GM21723 (cell line): ENCODE measurements at regions not wholly inside any gene's neighbourhood (a gene's known extent, or its start where the extent isn't known, plus 50 kb on each side); places are given as distances from the start of the nearest gene placed in this dataset.

Experiments used
- ATAC-seq: cut with Tn5 transposase; IDR thresholded peaks from one replicate; pipeline ENCODE4 v1.9.1; 2021; ENCODE audit warnings: mild to moderate bottlenecking, moderate library complexity; ENCODE audit not compliant: unreplicated experiment

- no peak for ATAC-seq
Observed at GRCh38 chr13:34589581-34589980, 352.5 kb upstream of the NBEA start.

- ATAC-seq: no peak
Observed at GRCh38 chr13:34591129-34591528, 350.9 kb upstream of the NBEA start.

- no peak for ATAC-seq
Observed at GRCh38 chr13:34591900-34592529, 350.1 kb upstream of the NBEA start.

- ATAC-seq: no peak
Observed at GRCh38 chr13:34593658-34594057, 348.4 kb upstream of the NBEA start.

- no peak for ATAC-seq
Observed at GRCh38 chr13:34594507-34594906, 347.6 kb upstream of the NBEA start.

- ATAC-seq: no peak
Observed at GRCh38 chr13:34608331-34608730, 333.7 kb upstream of the NBEA start.

- ATAC-seq: no peak
Observed at GRCh38 chr13:34611671-34612070, 330.4 kb upstream of the NBEA start.

- no peak for ATAC-seq
Observed at GRCh38 chr13:34617473-34618083, 324.5 kb upstream of the NBEA start.

GRCh38 chr13:34618654-34619053, 323.4 kb upstream of the NBEA start:
- no peak for ATAC-seq

- no peak for ATAC-seq
Observed at GRCh38 chr13:34619326-34619725, 322.7 kb upstream of the NBEA start.

GRCh38 chr13:34620074-34620850, 321.8 kb upstream of the NBEA start:
- no peak for ATAC-seq

- ATAC-seq: no peak
Observed at GRCh38 chr13:34620862-34621261, 321.2 kb upstream of the NBEA start.

GRCh38 chr13:34623331-34623730, 318.7 kb upstream of the NBEA start:
- no peak for ATAC-seq

GRCh38 chr13:34627509-34628208, 314.4 kb upstream of the NBEA start:
- ATAC-seq: no peak

GRCh38 chr13:34628209-34628682, 313.8 kb upstream of the NBEA start:
- ATAC-seq: no peak

GRCh38 chr13:34634448-34634847, 307.6 kb upstream of the NBEA start:
- no peak for ATAC-seq

- no peak for ATAC-seq
Observed at GRCh38 chr13:34637138-34637537, 304.9 kb upstream of the NBEA start.

- no peak for ATAC-seq
Observed at GRCh38 chr13:34637636-34638035, 304.4 kb upstream of the NBEA start.

- ATAC-seq: no peak
Observed at GRCh38 chr13:34638897-34639296, 303.2 kb upstream of the NBEA start.

- no peak for ATAC-seq
Observed at GRCh38 chr13:34640179-34640992, 301.7 kb upstream of the NBEA start.

GRCh38 chr13:34640993-34641330, 301.1 kb upstream of the NBEA start:
- no peak for ATAC-seq
